H9 (cell line): ENCODE measurements at regions not wholly inside any gene's neighbourhood (a gene's known extent, or its start where the extent isn't known, plus 50 kb on each side); places are given as distances from the start of the nearest gene placed in this dataset.

Experiments used
- DNase-seq: peaks from one replicate; pipeline ENCODE4 v3.0.0-alpha.2; 2017
- H2AFZ ChIP-seq: one replicate; pipeline ENCODE4 v1.6.1; 2013; ENCODE audit warnings: mild to moderate bottlenecking, low read length, control low read depth, moderate library complexity
- H2AK5ac ChIP-seq: 2 replicates; pipeline ENCODE4 v1.6.1; 2013; ENCODE audit warnings: low read length, control low read depth, mixed read lengths; ENCODE audit not compliant: insufficient read length
- H2BK120ac ChIP-seq: one replicate; pipeline ENCODE4 v1.6.1; 2013; ENCODE audit warnings: low read depth, mild to moderate bottlenecking, low read length, control low read depth, inconsistent platforms; ENCODE audit not compliant: poor library complexity, severe bottlenecking
- H2BK12ac ChIP-seq: 2 replicates; pipeline ENCODE4 v1.6.1; 2013; ENCODE audit warnings: low read length, control low read depth, mixed read lengths, low read depth; ENCODE audit not compliant: insufficient read length
- H2BK15ac ChIP-seq: 2 replicates; pipeline ENCODE4 v1.6.1; 2013; ENCODE audit warnings: low read depth, low read length, control low read depth
- H2BK20ac ChIP-seq: one replicate; pipeline ENCODE4 v1.6.1; 2013; ENCODE audit warnings: low read depth, mild to moderate bottlenecking, low read length, control low read depth, inconsistent platforms; ENCODE audit not compliant: poor library complexity, severe bottlenecking
- H2BK5ac ChIP-seq: 2 replicates; pipeline ENCODE4 v1.6.1; 2013; ENCODE audit warnings: low read length, control low read depth, mixed read lengths; ENCODE audit not compliant: insufficient read length
- H3K14ac ChIP-seq: 2 replicates; pipeline ENCODE4 v1.6.1; 2013; ENCODE audit warnings: low read length, control low read depth; ENCODE audit not compliant: insufficient read depth
- H3K18ac ChIP-seq: 2 replicates; pipeline ENCODE4 v1.6.1; 2013; ENCODE audit warnings: low read depth, mild to moderate bottlenecking, mixed read lengths, low read length, control low read depth; ENCODE audit not compliant: insufficient read length
- H3K23ac ChIP-seq: 2 replicates; pipeline ENCODE4 v1.6.1; 2013; ENCODE audit warnings: low read length, control low read depth, mixed read lengths, low read depth; ENCODE audit not compliant: insufficient read length
- H3K23me2 ChIP-seq: 2 replicates; pipeline ENCODE4 v1.6.1; 2013; ENCODE audit warnings: low read depth, mild to moderate bottlenecking, mixed read lengths, low read length, control low read depth; ENCODE audit not compliant: insufficient read length, poor library complexity, severe bottlenecking
- H3K27ac ChIP-seq: 2 replicates; pipeline ENCODE4 v1.5.1; 2013; ENCODE audit warnings: low read length, control low read depth, mixed read lengths, low read depth; ENCODE audit not compliant: insufficient read length
- H3K27me3 ChIP-seq: 2 replicates; pipeline ENCODE4 v1.6.1; 2013; ENCODE audit warnings: low read length, control low read depth, inconsistent platforms; ENCODE audit not compliant: insufficient read depth
- H3K4ac ChIP-seq: 2 replicates; pipeline ENCODE4 v1.6.1; 2013; ENCODE audit warnings: low read depth, mild to moderate bottlenecking, control low read depth, inconsistent platforms, low read length, moderate library complexity
- H3K4me1 ChIP-seq: 2 replicates; pipeline ENCODE4 v1.6.1; 2013; ENCODE audit warnings: low read length, control low read depth, inconsistent platforms; ENCODE audit not compliant: insufficient read depth
- H3K4me2 ChIP-seq: 2 replicates; pipeline ENCODE4 v1.6.1; 2013; ENCODE audit warnings: low read length, control low read depth, mixed read lengths; ENCODE audit not compliant: insufficient read length, insufficient read depth
- H3K56ac ChIP-seq: 2 replicates; pipeline ENCODE4 v1.6.1; 2013; ENCODE audit warnings: low read depth, mild to moderate bottlenecking, mixed read lengths, low read length, control low read depth; ENCODE audit not compliant: insufficient read length
- H3K79me1 ChIP-seq: 2 replicates; pipeline ENCODE4 v1.6.1; 2013; ENCODE audit warnings: low read depth, mild to moderate bottlenecking, moderate library complexity, low read length, control low read depth, inconsistent platforms; ENCODE audit not compliant: insufficient read depth, poor library complexity, severe bottlenecking
- H3K79me2 ChIP-seq: 2 replicates; pipeline ENCODE4 v1.6.1; 2013; ENCODE audit warnings: low read length, control low read depth, inconsistent platforms; ENCODE audit not compliant: insufficient read depth
- H3K9ac ChIP-seq: 2 replicates; pipeline ENCODE4 v1.6.1; 2013; ENCODE audit warnings: low read length, control low read depth, mixed read lengths; ENCODE audit not compliant: insufficient read length; ENCODE audit errors: extremely low read depth
- H3K9me3 ChIP-seq: one replicate; pipeline ENCODE4 v1.6.1; 2013; ENCODE audit warnings: low read depth, low read length, inconsistent platforms; ENCODE audit not compliant: control insufficient read depth
- H3T11ph ChIP-seq: one replicate; pipeline ENCODE4 v1.6.1; 2013; ENCODE audit warnings: mild to moderate bottlenecking, low read length, control low read depth, inconsistent platforms
- H4K20me1 ChIP-seq: one replicate; pipeline ENCODE4 v1.6.1; 2013; ENCODE audit not compliant: control insufficient read depth, insufficient read length, insufficient read depth
- H4K5ac ChIP-seq: 2 replicates; pipeline ENCODE4 v1.6.1; 2013; ENCODE audit warnings: low read depth, mild to moderate bottlenecking, mixed read lengths, low read length, control low read depth; ENCODE audit not compliant: insufficient read length
- H4K8ac ChIP-seq: replicated peaks from 2 replicates; pipeline ENCODE4 v1.6.1; 2013; ENCODE audit warnings: low read length, control low read depth, mixed read lengths, low read depth; ENCODE audit not compliant: insufficient read length
- H4K91ac ChIP-seq: 2 replicates; pipeline ENCODE4 v1.6.1; 2013; ENCODE audit warnings: low read depth, mild to moderate bottlenecking, moderate library complexity, mixed read lengths, low read length, control low read depth; ENCODE audit not compliant: insufficient read length
- H3K27ac Mint-ChIP-seq, 3 experiments: 2 replicates in 2 of 3; 3 replicates in 1 of 3; pipeline ENCODE4 v1.8.0; 2020 to 2021; ENCODE audit warnings: mixed read lengths in 3 of 3, mild to moderate bottlenecking in 1 of 3, moderate library complexity in 1 of 3
- H3K27me3 Mint-ChIP-seq: 2 replicates; pipeline ENCODE4 v1.8.0; 2021; ENCODE audit warnings: low read depth, mild to moderate bottlenecking, moderate library complexity, mixed read lengths
- H3K36me3 Mint-ChIP-seq, 3 experiments: 2 replicates in 2 of 3; 3 replicates in 1 of 3; pipeline ENCODE4 v1.8.0; 2020 to 2021; ENCODE audit warnings: low read depth in 3 of 3, mixed read lengths in 3 of 3; ENCODE audit not compliant: insufficient read depth in 1 of 3
- H3K4me1 Mint-ChIP-seq, 2 experiments: 2 replicates each; pipeline ENCODE4 v1.8.0; 2020; ENCODE audit warnings: mixed read lengths in 2 of 2
- H3K4me3 Mint-ChIP-seq, 2 experiments: 2 replicates in 1 of 2; 3 replicates in 1 of 2; pipeline ENCODE4 v1.8.0; 2020 to 2021; ENCODE audit warnings: mild to moderate bottlenecking in 2 of 2, mixed read lengths in 2 of 2, moderate library complexity in 1 of 2
- H3K9me3 Mint-ChIP-seq, 2 experiments: 2 replicates in 1 of 2; 3 replicates in 1 of 2; pipeline ENCODE4 v1.8.0; 2020; ENCODE audit warnings: mild to moderate bottlenecking in 2 of 2, mixed read lengths in 2 of 2, moderate library complexity in 1 of 2
- CTCF ChIP-seq: fragments of 200-600 bp; sonication (generic); conservative IDR thresholded peaks from 3 replicates; pipeline ENCODE4 v1.8.0; 2021; ENCODE audit warnings: antibody characterized with exemption, mild to moderate bottlenecking
- WGBS: extraction: QIAGEN DNeasy Blood & Tissue Kit; methylation state at CpG from one replicate; pipeline ENCODE4 v1.1.7; 2013; ENCODE audit warnings: missing lambda C conversion rate, low lambda C conversion rate, mixed read lengths; ENCODE audit not compliant: insufficient read length; ENCODE audit errors: extremely low coverage; 5-methylcytosine and 5-hydroxymethylcytosine counted together

GRCh38 chr12:85552461-85552860 lies 272.4 kb downstream of the ALX1 start:
- H3T11ph ChIP-seq: no peak overlapping the region
- H4K5ac ChIP-seq: no peak overlapping the region

More at GRCh38 chr12:85552461-85552860, 272.4 kb downstream of the ALX1 start:
- Histone ChIP-seq H3K14ac (no peak overlapping the region), H2BK15ac (no peak overlapping the region), H4K91ac (no peak overlapping the region), H3K27ac (no peak overlapping the region), H3K56ac (no peak overlapping the region), H3K18ac (no peak overlapping the region), H3K4me2 (no peak overlapping the region), H3K79me2 (no peaks in the 10 kb centered on the region), H3K9ac (no peak overlapping the region), H3K4ac (no peak overlapping the region), H2BK5ac (no peak overlapping the region), H3K27me3 (no peaks in the 10 kb centered on the region), H2BK20ac (no peak overlapping the region), H3K9me3 (no peaks in the 10 kb centered on the region), H3K79me1 (no peaks in the 10 kb centered on the region), H2BK12ac (no peak overlapping the region), H2AK5ac (no peak overlapping the region), H3K4me1 (peaks cover 2% of the 10 kb centered on the region; the same call in 1 of the 2 replicates), H2BK120ac (no peak overlapping the region), H3K23me2 (no peaks in the 10 kb centered on the region), H4K8ac (no peak overlapping the region), H2AFZ (no peak overlapping the region), H3K23ac (no peak overlapping the region), H4K20me1 (no peaks in the 10 kb centered on the region)
- H3K27me3 Mint-ChIP-seq: no peaks in the 10 kb centered on the region
- no peaks in the 10 kb centered on the region for H3K36me3 Mint-ChIP-seq
- DNase-seq: no peak
- peak overlapping the region in 2 of 3 experiments; percentile 5 to 62; a peak in 2 of 7 replicates for H3K27ac Mint-ChIP-seq
- WGBS: no CpG with 5 or more reads among the region's 3 CpGs
- TF ChIP-seq CTCF: no peak
- H3K9me3 Mint-ChIP-seq: no peaks in the 10 kb centered on the region
- H3K4me1 Mint-ChIP-seq: peaks cover 24 to 27% of the 10 kb centered on the region in 2 experiments
- H3K4me3 Mint-ChIP-seq: no peak overlapping the region
